K562 (cell line): ENCODE measurements at regions not wholly inside any gene's neighbourhood (a gene's known extent, or its start where the extent isn't known, plus 50 kb on each side); places are given as distances from the start of the nearest gene placed in this dataset.

ENCODE experiments used
- ATAC-seq: fragments of 200-7000 bp; cut with Tn5 transposase; 3 replicates; pipeline ENCODE4 v1.9.1; 2020; ENCODE audit warnings: moderate library complexity
- BruUV-seq: library from RNA; stranded (reverse); fragments of 400-500 nt; replicated peaks from 2 replicates; lab custom pipeline; 2021; lab: Mats Ljungman, UMichigan
- CTCF ChIA-PET: fragments of 300-600 bp; formaldehyde crosslinking; extraction: SDS; loops from one replicate; lab custom pipeline; 2021; ENCODE audit warnings: low intra/inter-chr PET ratio; lab: Yijun Ruan, JAX
- POLR2A ChIA-PET: fragments of 300-600, 350-650 bp; sonication (Branson Sonifier 250); formaldehyde crosslinking; extraction: SDS; loops from one replicate; lab custom pipeline; 2021; ENCODE audit warnings: antibody characterized with exemption, inconsistent platforms; lab: Yijun Ruan, JAX
- DNase-seq, 4 experiments: peaks; one replicate each; pipeline versions ENCODE4 v3.0.0 to v3.0.0-alpha.2; 2011 to 2018; ENCODE audit warnings: low spot score in 3 of 4, mixed read lengths in 3 of 4; ENCODE audit errors: extremely low read depth in 1 of 4
- FAIRE-seq: peaks from 2 replicates; lab custom pipeline; 2011; peaks lifted over from hg19 to GRCh38; lab: Jason Lieb, UNC
- H2AFZ ChIP-seq: 2 replicates; pipeline ENCODE4 v1.6.0; 2011; ENCODE audit warnings: low read depth, low read length, control low read depth, inconsistent platforms
- H3K27ac ChIP-seq: fragments of 200-600 bp; 3 replicates; pipeline ENCODE4 v1.8.0; 2011; ENCODE audit warnings: low read depth, mild to moderate bottlenecking, control low read depth, inconsistent platforms, low read length, moderate library complexity, mixed read lengths; ENCODE audit errors: extremely low read depth
- H3K27me3 ChIP-seq, 2 experiments: fragments of 300-600 bp in 1 of 2; 2 replicates in 1 of 2; 3 replicates in 1 of 2; pipeline versions ENCODE4 v1.6.0 to v1.8.0; 2011; ENCODE audit warnings: inconsistent platforms in 2 of 2, low read length in 2 of 2, mild to moderate bottlenecking in 1 of 2, mixed read lengths in 1 of 2, moderate library complexity in 1 of 2; ENCODE audit not compliant: control insufficient read depth in 2 of 2, insufficient read depth in 2 of 2
- H3K36me3 ChIP-seq: fragments of 300-600 bp; 3 replicates; pipeline ENCODE4 v1.8.0; 2011; ENCODE audit warnings: mild to moderate bottlenecking, low read length, inconsistent platforms; ENCODE audit not compliant: control insufficient read depth, insufficient read depth
- H3K4me1 ChIP-seq, 2 experiments: fragments of 200-600 bp in 1 of 2; replicated peaks in 1 of 2; 2 replicates in 1 of 2; 3 replicates in 1 of 2; pipeline versions ENCODE4 v1.5.1 to v1.8.0; 2011; ENCODE audit warnings: inconsistent platforms in 2 of 2, low read length in 2 of 2, mild to moderate bottlenecking in 1 of 2, mixed read lengths in 1 of 2, moderate library complexity in 1 of 2; ENCODE audit not compliant: control insufficient read depth in 2 of 2, insufficient read depth in 2 of 2
- H3K4me2 ChIP-seq: 2 replicates; pipeline ENCODE4 v1.6.1; 2011; ENCODE audit warnings: low read length, control low read depth, inconsistent platforms, mixed read lengths; ENCODE audit not compliant: insufficient read depth
- H3K4me3 ChIP-seq: fragments of 200-600 bp; sonication (generic), shearing (Covaris generic); 2 replicates; pipeline ENCODE4 v1.5.1; 2016; ENCODE audit warnings: control low read depth, inconsistent platforms
- H3K79me2 ChIP-seq: fragments of 200-600 bp; 3 replicates; pipeline ENCODE4 v1.8.0; 2011; ENCODE audit warnings: low read length, inconsistent platforms; ENCODE audit not compliant: control insufficient read depth, insufficient read depth
- H3K9ac ChIP-seq, 2 experiments: 2 replicates each; pipeline versions ENCODE4 v1.6.0 to v1.6.1; 2011; ENCODE audit warnings: low read depth in 2 of 2, low read length in 2 of 2, control low read depth in 1 of 2, inconsistent platforms in 1 of 2, mild to moderate bottlenecking in 1 of 2, mixed read lengths in 1 of 2; ENCODE audit not compliant: insufficient read depth in 1 of 2
- H3K9me1 ChIP-seq: one replicate; pipeline ENCODE4 v1.6.0; 2011; ENCODE audit warnings: inconsistent platforms, mild to moderate bottlenecking, low read length, moderate library complexity; ENCODE audit not compliant: control insufficient read depth, insufficient read depth
- H3K9me3 ChIP-seq: replicated peaks from 2 replicates; pipeline ENCODE4 v1.5.1; 2011; ENCODE audit warnings: low read depth, low read length, inconsistent platforms; ENCODE audit not compliant: control insufficient read depth, insufficient read depth
- H4K20me1 ChIP-seq: replicated peaks from 2 replicates; pipeline ENCODE4 v1.6.1; 2011; ENCODE audit warnings: low read length, inconsistent platforms, mixed read lengths; ENCODE audit not compliant: control insufficient read depth, insufficient read depth
- AFF4 ChIP-seq: sonication (generic); formaldehyde crosslinking; IDR thresholded peaks from 2 replicates; pipeline ENCODE4 v1.8.0; 2023; ENCODE audit warnings: mild to moderate bottlenecking, missing genetic modification reagents
- BRF1 ChIP-seq: IDR thresholded peaks from 3 replicates; pipeline ENCODE4 v1.6.1; 2011; ENCODE audit warnings: borderline replicate concordance, mild to moderate bottlenecking; ENCODE audit not compliant: insufficient read length; ENCODE audit errors: extremely low read depth
- CBX8 ChIP-seq: fragments of 200-600 bp; sonication (generic); IDR thresholded peaks from 2 replicates; pipeline ENCODE4 v1.6.1; 2012; ENCODE audit warnings: borderline replicate concordance, mixed run types, low read depth, mild to moderate bottlenecking, moderate library complexity, mixed read lengths, low read length, control low read depth, inconsistent platforms; ENCODE audit not compliant: poor library complexity, severe bottlenecking; ENCODE audit errors: extremely low read depth
- ID3 ChIP-seq, 2 experiments: fragments of 250-450 bp in 1 of 2; fragments of 450-650 bp in 1 of 2; sonication (Bioruptor Pico) in 1 of 2; IDR thresholded peaks; 2 replicates each; pipeline versions ENCODE4 v1.6.1 to v1.8.0; 2016 to 2021; ENCODE audit warnings: mild to moderate bottlenecking in 2 of 2, moderate library complexity in 2 of 2, missing compliant biosample characterization in 1 of 2, missing genetic modification characterization in 1 of 2
- NFXL1 ChIP-seq: fragments of 450-650 bp; formaldehyde crosslinking; IDR thresholded peaks from 2 replicates; pipeline ENCODE4 v1.4.0; 2021; ENCODE audit warnings: mild to moderate bottlenecking
- RBM14 ChIP-seq: fragments of 200-400 bp; formaldehyde crosslinking; IDR thresholded peaks from 2 replicates; pipeline ENCODE4 v1.6.1; 2018; ENCODE audit warnings: low read depth, mild to moderate bottlenecking, low read length, moderate library complexity, borderline replicate concordance; ENCODE audit not compliant: insufficient read depth
- SAFB ChIP-seq: fragments of 200-400 bp; formaldehyde crosslinking; IDR thresholded peaks from 2 replicates; pipeline ENCODE4 v1.6.1; 2017; ENCODE audit warnings: low read depth, low read length, borderline replicate concordance
- TEAD1 ChIP-seq, 2 experiments: fragments of 450-650 bp in 1 of 2; sonication (generic) in 1 of 2; formaldehyde crosslinking; IDR thresholded peaks; 2 replicates each; pipeline versions ENCODE4 v1.4.0 to v1.8.0; 2020 to 2022; ENCODE audit warnings: mild to moderate bottlenecking in 2 of 2, missing genetic modification reagents in 1 of 2
- TFAM ChIP-seq: fragments of 250-450 bp; sonication (Bioruptor Pico); conservative IDR thresholded peaks from 2 replicates; pipeline ENCODE4 v1.5.0; 2021; ENCODE audit warnings: mild to moderate bottlenecking, moderate library complexity
- THAP7 ChIP-seq: fragments of 250-450 bp; sonication (Bioruptor Pico); IDR thresholded peaks from 2 replicates; pipeline ENCODE4 v1.5.0; 2021
- TRIM25 ChIP-seq: fragments of 450-650 bp; IDR thresholded peaks from 2 replicates; pipeline ENCODE4 v1.7.0; 2016; ENCODE audit warnings: borderline replicate concordance
- ZNF551 ChIP-seq: fragments of 250-450 bp; sonication (Bioruptor Pico); IDR thresholded peaks from 2 replicates; pipeline ENCODE4 v1.5.0; 2021; ENCODE audit warnings: mild to moderate bottlenecking, moderate library complexity
- WGBS: fragments of 100-300 bp; shearing (Covaris generic); methylation state at CpG from one replicate; pipeline ENCODE4 v1.1.6; 2016; ENCODE audit warnings: low coverage, mixed read lengths; ENCODE audit not compliant: insufficient coverage; ENCODE audit errors: missing lambda C conversion rate; 5-methylcytosine and 5-hydroxymethylcytosine counted together
- in situ Hi-C: fragments of 300-500 bp; cut with MboI; formaldehyde crosslinking; loops from 4 replicates; pipeline ENCODE4 v1.15.0; 2018; ENCODE audit warnings: inconsistent platforms, mixed read lengths
- intact Hi-C: fragments of 100-400 bp; cut with micrococcal nuclease; formaldehyde crosslinking; loops from 2 replicates; pipeline ENCODE4 v1.14.2; 2022

GRCh38 chr2:58985541-58985940 is 744.4 kb upstream of the FANCL start (continued):
- TF ChIP-seq TRIM25 (no peak), SAFB (no peak)

- no peak for FAIRE-seq
- Histone ChIP-seq H2AFZ (no peak overlapping the region), H3K9me1 (no peaks in the 10 kb centered on the region), H3K27ac (no peak overlapping the region), H3K9me3 (no peaks in the 10 kb centered on the region), H3K4me3 (no peak overlapping the region), H3K9ac (no peak overlapping the region), H3K27me3 (no peaks in the 10 kb centered on the region), H3K79me2 (no peaks in the 10 kb centered on the region), H3K4me2 (no peak overlapping the region), H4K20me1 (no peaks in the 10 kb centered on the region), H3K4me1 (no peaks in the 10 kb centered on the region), H3K36me3 (no peaks in the 10 kb centered on the region)
- DNase-seq: no peak
- no peak for ATAC-seq
- in situ Hi-C loops: no loop called here
- BruUV-seq: no TSS peak
- intact Hi-C loops: no loop called here
- POLR2A ChIA-PET: no interaction called here
- CTCF ChIA-PET: no interaction called here
- WGBS: 0% methylated on average over 1 of the region's 1 CpG
- no peak for TF ChIP-seq TEAD1 (CRISPR knock-in tag; IDR thresholded peaks at IDR 0.05)
- TF ChIP-seq ID3 (CRISPR knock-in tag; IDR thresholded peaks at IDR 0.05): no peak
- no peak for TF ChIP-seq ID3 (tag; IDR thresholded peaks at IDR 0.05)
- no peak for TF ChIP-seq AFF4 (CRISPR knock-in tag)
- no peak for TF ChIP-seq THAP7
- TF ChIP-seq ZNF551 (CRISPR knock-in tag): no peak
- no peak for TF ChIP-seq NFXL1 (CRISPR knock-in tag)
- TF ChIP-seq CBX8: no peak
- no peak for TF ChIP-seq BRF1
- TF ChIP-seq RBM14: no peak
- no peak for TF ChIP-seq TFAM (CRISPR knock-in tag)
Measured at GRCh38 chr2:58984731-58985130, 743.6 kb upstream of the FANCL start.
